ENCODE measurements at regions not wholly inside any gene's neighbourhood (a gene's known extent, or its start where the extent isn't known, plus 50 kb on each side); places are given as distances from the start of the nearest gene placed in this dataset.

GRCh38 chr14:26233118-26233517 lies 364.7 kb downstream of the NOVA1 start:
- TF ChIP-seq CTCF (conservative IDR thresholded peaks at IDR 0.05 in 1 of 2, IDR thresholded peaks at IDR 0.05 in 1 of 2; ENCODE audit: extremely low read depth in 1 of 2, insufficient read depth in 1 of 2, low read depth in 1 of 2, low read length in 2 of 2), result no peak
- TF ChIP-seq EZH2 (IDR thresholded peaks at IDR 0.05; ENCODE audit: borderline replicate concordance, low read length), result no peak
